Cardiac fibroblast (primary cell): ENCODE measurements at regions not wholly inside any gene's neighbourhood (a gene's known extent, or its start where the extent isn't known, plus 50 kb on each side); places are given as distances from the start of the nearest gene placed in this dataset.

ENCODE experiments used
- DNase-seq, 2 donors: peaks; one replicate each; pipeline versions ENCODE4 v3.0.0 to v3.0.0-alpha.2; 2010; ENCODE audit warnings: low read depth in 2 of 2
- H3K4me3 ChIP-seq, 2 donors: replicated peaks in 1 of 2; 1 replicate in 1 of 2; 2 replicates in 1 of 2; pipeline ENCODE4 v1.5.1; 2011; ENCODE audit warnings: low read depth in 2 of 2, low read length in 2 of 2, mild to moderate bottlenecking in 2 of 2, moderate library complexity in 1 of 2
- TF ChIP-seq, protein P1 (sequence below): IDR thresholded peaks from one replicate; pipeline ENCODE4 v1.5.1; 2011; ENCODE audit warnings: low read depth, mild to moderate bottlenecking, low read length, inconsistent platforms

DNA sequence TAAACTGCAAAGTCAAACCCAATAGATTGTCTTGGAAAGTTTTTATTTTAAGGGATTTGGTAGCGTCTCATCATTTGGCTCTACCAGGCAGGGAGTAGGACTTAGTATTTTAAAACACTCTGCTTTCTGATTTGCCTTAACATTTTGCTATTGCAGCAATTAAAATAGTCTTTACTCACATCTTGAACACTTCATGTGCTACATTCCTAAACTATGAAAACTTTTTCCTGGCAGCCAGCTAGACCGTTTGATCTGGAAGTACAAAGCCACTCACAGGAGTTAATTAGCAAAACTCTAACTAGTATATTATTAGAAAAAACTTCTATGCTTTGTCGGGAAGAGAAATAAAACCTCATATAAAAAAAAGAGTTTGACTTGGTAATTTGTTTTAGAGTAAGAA is 111.4 kb downstream of the TFPI2 start:
- TF ChIP-seq, protein P1, sequence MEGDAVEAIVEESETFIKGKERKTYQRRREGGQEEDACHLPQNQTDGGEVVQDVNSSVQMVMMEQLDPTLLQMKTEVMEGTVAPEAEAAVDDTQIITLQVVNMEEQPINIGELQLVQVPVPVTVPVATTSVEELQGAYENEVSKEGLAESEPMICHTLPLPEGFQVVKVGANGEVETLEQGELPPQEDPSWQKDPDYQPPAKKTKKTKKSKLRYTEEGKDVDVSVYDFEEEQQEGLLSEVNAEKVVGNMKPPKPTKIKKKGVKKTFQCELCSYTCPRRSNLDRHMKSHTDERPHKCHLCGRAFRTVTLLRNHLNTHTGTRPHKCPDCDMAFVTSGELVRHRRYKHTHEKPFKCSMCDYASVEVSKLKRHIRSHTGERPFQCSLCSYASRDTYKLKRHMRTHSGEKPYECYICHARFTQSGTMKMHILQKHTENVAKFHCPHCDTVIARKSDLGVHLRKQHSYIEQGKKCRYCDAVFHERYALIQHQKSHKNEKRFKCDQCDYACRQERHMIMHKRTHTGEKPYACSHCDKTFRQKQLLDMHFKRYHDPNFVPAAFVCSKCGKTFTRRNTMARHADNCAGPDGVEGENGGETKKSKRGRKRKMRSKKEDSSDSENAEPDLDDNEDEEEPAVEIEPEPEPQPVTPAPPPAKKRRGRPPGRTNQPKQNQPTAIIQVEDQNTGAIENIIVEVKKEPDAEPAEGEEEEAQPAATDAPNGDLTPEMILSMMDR, result no peak
- DNase-seq, result peak; percentile 9 to 10
- no peak overlapping the region for H3K4me3 ChIP-seq

GRCh38 chr7:93778384-93778783 is 112.2 kb downstream of the TFPI2 start:
- no peak overlapping the region for H3K4me3 ChIP-seq
- DNase-seq, result no peak
- TF ChIP-seq, protein P1, result no peak

DNA sequence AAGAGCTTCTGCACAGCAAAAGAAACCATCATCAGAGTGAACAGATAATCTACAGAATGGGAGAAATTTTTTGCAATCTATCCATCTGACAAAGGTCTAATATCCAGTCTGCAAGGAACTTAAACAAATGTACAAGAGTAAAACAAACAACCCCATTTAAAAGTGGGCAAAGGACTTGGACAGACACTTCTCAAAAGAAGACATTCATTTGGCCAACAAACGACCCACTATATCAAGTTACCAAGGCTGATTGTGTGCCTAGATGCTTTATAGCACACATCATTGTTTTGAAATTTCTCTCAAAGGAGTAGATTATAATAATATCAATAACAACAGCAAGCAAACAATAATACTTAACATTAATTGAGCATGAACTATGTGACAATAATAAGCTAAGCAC is 117.1 kb downstream of the TFPI2 start:
- H3K4me3 ChIP-seq, result no peak overlapping the region
- TF ChIP-seq, protein P1, result no peak
- DNase-seq, result no peak

DNA sequence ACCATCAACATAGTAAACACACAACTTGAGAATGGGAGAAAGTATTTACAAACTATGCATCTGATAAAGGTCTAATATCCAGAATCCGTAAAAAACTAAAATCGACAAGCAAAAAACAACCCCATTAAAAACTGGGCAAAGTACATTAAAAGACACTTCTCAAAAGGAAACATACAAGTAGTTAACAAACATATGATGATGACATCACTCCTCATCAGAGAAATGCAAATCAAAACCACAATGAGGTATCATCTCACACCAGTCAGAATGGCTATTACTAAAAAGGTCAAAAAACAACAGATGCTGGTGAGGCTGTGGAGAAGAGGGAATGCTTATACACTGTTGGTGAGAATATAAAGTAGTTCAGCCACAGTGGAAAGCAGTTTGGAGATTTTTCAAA is 125.1 kb downstream of the TFPI2 start:
- TF ChIP-seq, protein P1, result no peak
- no peak overlapping the region for H3K4me3 ChIP-seq
- DNase-seq, result peak in 1 of 2 donors; percentile 2

DNA sequence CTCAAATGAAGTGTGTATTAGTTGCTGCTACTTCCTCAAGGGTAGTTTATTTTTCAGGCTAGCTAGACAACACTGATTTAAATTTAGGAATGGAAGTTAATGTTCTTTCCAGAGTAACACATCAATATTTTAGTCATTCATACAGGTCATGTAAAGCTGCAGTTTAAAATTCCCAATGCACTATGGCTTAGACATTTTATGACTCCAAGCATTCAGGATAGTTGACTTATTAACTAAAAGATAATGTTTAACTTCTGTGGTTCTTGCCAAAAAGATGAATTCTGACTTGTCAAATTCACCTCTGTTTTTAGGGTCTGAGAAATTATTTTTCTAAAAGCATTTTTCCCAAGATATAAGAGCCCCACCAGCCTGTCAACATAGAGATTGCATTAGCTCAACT is 131.9 kb downstream of the TFPI2 start:
- DNase-seq, result no peak
- TF ChIP-seq, protein P1, result no peak
- no peak overlapping the region for H3K4me3 ChIP-seq

DNA sequence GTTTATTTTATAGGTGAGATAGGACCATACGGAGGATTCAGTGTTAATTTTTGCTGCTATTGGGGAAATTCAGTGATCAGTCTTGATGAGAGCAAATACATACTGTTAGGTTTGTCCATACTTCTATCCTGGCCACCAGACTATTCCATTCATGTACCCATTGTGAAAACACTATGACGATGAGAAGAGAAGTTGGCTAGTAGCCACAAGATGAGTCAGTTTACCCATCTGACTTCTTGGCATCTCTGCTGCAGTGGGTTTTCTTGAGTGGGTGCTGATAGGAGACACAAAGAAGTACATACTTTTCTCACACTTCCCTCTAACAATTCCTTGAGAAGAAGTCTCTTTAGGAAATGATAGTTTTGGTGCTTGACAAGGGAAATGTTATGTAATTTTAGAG is 133.1 kb downstream of the TFPI2 start:
- TF ChIP-seq, protein P1, result no peak
- no peak overlapping the region for H3K4me3 ChIP-seq
- DNase-seq, result peak; percentile 27 to 57

DNA sequence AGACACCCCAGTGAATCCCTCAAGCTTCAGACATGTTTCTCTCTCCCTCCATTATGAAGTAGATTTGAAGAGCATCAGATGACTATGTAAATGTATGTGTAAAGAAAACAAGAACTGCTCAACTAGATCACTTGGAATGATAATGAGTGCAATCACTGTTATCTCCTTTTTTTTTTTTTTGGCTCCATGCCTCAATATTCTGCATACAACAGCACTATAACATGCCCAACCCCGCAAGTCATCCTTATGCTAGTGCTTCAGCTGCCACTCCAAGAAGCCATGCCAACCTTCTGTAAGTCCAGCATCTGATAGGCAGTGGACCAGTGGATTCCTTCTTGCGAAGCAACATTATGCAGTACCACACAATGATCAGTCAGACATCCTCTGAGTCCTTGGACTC is 133.7 kb downstream of the TFPI2 start:
- TF ChIP-seq, protein P1, result no peak
- no peak overlapping the region for H3K4me3 ChIP-seq
- no peak for DNase-seq
